B cell (primary cell): ENCODE measurements at regions not wholly inside any gene's neighbourhood (a gene's known extent, or its start where the extent isn't known, plus 50 kb on each side); places are given as distances from the start of the nearest gene placed in this dataset.

Experiments used
- EZH2 ChIP-seq: IDR thresholded peaks from 2 replicates; pipeline ENCODE4 v1.6.1; 2012; ENCODE audit warnings: borderline replicate concordance, low read depth, mild to moderate bottlenecking, moderate library complexity, low read length; ENCODE audit not compliant: insufficient read depth, poor library complexity, severe bottlenecking
- TF ChIP-seq, protein P1 (sequence below): fragments of 200-600 bp; IDR thresholded peaks from one replicate; pipeline ENCODE4 v1.8.0; 2022; ENCODE audit warnings: antibody characterized with exemption, mild to moderate bottlenecking

DNA sequence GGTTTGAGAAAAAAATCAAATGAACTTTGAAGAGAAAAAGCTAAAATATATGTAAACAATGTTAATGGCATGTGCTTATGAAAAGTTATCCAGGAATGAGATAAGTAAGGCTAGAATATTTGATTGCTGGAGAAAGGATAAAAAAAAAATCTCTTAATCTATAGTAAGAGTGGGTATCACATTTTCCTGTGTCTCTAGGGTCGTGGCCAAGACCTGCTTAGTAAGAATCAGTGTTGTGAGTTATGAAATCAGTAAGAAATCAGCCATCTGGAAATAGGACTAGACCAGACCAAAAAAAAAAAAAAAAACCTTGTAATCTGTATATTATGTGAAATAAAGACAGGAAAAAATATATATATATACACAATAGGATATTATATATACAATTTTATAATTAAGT, 1153.9 kb downstream of the CDH11 start:
- TF ChIP-seq, protein P1, sequence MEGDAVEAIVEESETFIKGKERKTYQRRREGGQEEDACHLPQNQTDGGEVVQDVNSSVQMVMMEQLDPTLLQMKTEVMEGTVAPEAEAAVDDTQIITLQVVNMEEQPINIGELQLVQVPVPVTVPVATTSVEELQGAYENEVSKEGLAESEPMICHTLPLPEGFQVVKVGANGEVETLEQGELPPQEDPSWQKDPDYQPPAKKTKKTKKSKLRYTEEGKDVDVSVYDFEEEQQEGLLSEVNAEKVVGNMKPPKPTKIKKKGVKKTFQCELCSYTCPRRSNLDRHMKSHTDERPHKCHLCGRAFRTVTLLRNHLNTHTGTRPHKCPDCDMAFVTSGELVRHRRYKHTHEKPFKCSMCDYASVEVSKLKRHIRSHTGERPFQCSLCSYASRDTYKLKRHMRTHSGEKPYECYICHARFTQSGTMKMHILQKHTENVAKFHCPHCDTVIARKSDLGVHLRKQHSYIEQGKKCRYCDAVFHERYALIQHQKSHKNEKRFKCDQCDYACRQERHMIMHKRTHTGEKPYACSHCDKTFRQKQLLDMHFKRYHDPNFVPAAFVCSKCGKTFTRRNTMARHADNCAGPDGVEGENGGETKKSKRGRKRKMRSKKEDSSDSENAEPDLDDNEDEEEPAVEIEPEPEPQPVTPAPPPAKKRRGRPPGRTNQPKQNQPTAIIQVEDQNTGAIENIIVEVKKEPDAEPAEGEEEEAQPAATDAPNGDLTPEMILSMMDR: no peak
- no peak for TF ChIP-seq EZH2
